Lung (tissue), 11 donors: ENCODE measurements at regions not wholly inside any gene's neighbourhood (a gene's known extent, or its start where the extent isn't known, plus 50 kb on each side); places are given as distances from the start of the nearest gene placed in this dataset.

ENCODE experiments used
- ATAC-seq: fragments of 200-7000 bp; cut with Tn5 transposase; one replicate; pipeline ENCODE4 v1.9.1; 2020; ENCODE audit warnings: moderate number of reproducible peaks; ENCODE audit not compliant: insufficient read depth, low FRiP score
- DNase-seq, 3 donors: peaks; one replicate each; pipeline ENCODE4 v3.0.0-alpha.2; 2013 to 2017
- H3K27ac ChIP-seq, 2 donors: one replicate each; pipeline ENCODE4 v1.5.1; 2013; ENCODE audit warnings: mild to moderate bottlenecking in 2 of 2, moderate library complexity in 2 of 2, control low read depth in 1 of 2, inconsistent platforms in 1 of 2, low read depth in 1 of 2, low read length in 1 of 2
- H3K27me3 ChIP-seq, 3 donors: one replicate each; pipeline ENCODE4 v1.5.1; 2013; ENCODE audit warnings: low read length in 2 of 3; ENCODE audit not compliant: control insufficient read depth in 3 of 3, insufficient read depth in 3 of 3
- H3K36me3 ChIP-seq, 4 donors: one replicate each; pipeline ENCODE4 v1.5.1; 2013; ENCODE audit warnings: low read length in 4 of 4, mild to moderate bottlenecking in 1 of 4, moderate library complexity in 1 of 4; ENCODE audit not compliant: control insufficient read depth in 4 of 4, insufficient read depth in 4 of 4
- H3K4me1 ChIP-seq, 5 donors: one replicate each; pipeline ENCODE4 v1.5.1; 2013; ENCODE audit warnings: low read length in 5 of 5, mild to moderate bottlenecking in 2 of 5, moderate library complexity in 1 of 5; ENCODE audit not compliant: control insufficient read depth in 5 of 5, insufficient read depth in 5 of 5
- H3K4me3 ChIP-seq: one replicate; pipeline ENCODE4 v1.5.1; 2013; ENCODE audit warnings: mild to moderate bottlenecking, control low read depth, moderate library complexity
- H3K9ac ChIP-seq, 2 donors: one replicate each; pipeline ENCODE4 v1.5.1; 2013; ENCODE audit warnings: low read length in 2 of 2, control low read depth in 1 of 2; ENCODE audit not compliant: insufficient read depth in 1 of 2
- H3K9me3 ChIP-seq, 4 donors: one replicate each; pipeline ENCODE4 v1.5.1; 2013; ENCODE audit warnings: low read length in 3 of 4, mild to moderate bottlenecking in 1 of 4, moderate library complexity in 1 of 4; ENCODE audit not compliant: control insufficient read depth in 4 of 4, insufficient read depth in 3 of 4
- WGBS, 2 donors: extraction: QIAGEN DNeasy Blood & Tissue Kit; methylation state at CpG; one replicate each; pipeline ENCODE4 v1.1.7; 2013; 5-methylcytosine and 5-hydroxymethylcytosine counted together
- TF ChIP-seq, protein P1 (sequence below): IDR thresholded peaks from 2 replicates; pipeline ENCODE4 v1.5.1; 2012; ENCODE audit warnings: mild to moderate bottlenecking; ENCODE audit errors: control extremely low read depth, extremely low read depth
- donor health status: control.
- donor health status: control.
- donor health status: Bipolar disorder and iron deficiency.
- donor health status: healthy.
- donor health status: DM: yes; HTN: yes; CAD: no.

DNA sequence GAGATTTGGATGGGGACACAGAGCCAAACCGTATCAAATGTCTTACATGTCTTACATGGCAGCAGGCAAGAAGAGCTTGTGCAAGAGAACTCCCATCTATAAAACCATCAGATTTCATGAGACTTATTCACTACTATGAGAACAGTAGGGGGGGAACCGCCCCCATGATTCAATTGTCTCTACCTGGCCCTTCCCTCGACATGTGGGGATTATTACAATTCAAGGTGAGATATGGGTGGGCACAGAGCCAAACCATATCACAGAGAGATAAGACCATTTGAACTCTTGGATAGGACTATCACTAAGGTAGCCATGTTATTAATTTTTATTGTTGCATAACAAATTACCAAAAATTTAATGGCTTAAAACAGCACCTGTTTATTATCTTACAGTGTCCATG, 611.7 kb downstream of the SOX6 start:
- ATAC-seq (no peak), DNase-seq (no peak)
- Histone ChIP-seq H3K27ac (no peak overlapping the region), H3K9me3 (no peaks in the 10 kb centered on the region), H3K4me3 (no peak overlapping the region), H3K27me3 (no peaks in the 10 kb centered on the region), H3K4me1 (no peaks in the 10 kb centered on the region), H3K9ac (no peak overlapping the region), H3K36me3 (no peaks in the 10 kb centered on the region)
- WGBS, 2 donors, result 89 to 97% methylated on average over 3 of the region's 3 CpGs
- TF ChIP-seq, protein P1, sequence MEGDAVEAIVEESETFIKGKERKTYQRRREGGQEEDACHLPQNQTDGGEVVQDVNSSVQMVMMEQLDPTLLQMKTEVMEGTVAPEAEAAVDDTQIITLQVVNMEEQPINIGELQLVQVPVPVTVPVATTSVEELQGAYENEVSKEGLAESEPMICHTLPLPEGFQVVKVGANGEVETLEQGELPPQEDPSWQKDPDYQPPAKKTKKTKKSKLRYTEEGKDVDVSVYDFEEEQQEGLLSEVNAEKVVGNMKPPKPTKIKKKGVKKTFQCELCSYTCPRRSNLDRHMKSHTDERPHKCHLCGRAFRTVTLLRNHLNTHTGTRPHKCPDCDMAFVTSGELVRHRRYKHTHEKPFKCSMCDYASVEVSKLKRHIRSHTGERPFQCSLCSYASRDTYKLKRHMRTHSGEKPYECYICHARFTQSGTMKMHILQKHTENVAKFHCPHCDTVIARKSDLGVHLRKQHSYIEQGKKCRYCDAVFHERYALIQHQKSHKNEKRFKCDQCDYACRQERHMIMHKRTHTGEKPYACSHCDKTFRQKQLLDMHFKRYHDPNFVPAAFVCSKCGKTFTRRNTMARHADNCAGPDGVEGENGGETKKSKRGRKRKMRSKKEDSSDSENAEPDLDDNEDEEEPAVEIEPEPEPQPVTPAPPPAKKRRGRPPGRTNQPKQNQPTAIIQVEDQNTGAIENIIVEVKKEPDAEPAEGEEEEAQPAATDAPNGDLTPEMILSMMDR, result no peak

DNA sequence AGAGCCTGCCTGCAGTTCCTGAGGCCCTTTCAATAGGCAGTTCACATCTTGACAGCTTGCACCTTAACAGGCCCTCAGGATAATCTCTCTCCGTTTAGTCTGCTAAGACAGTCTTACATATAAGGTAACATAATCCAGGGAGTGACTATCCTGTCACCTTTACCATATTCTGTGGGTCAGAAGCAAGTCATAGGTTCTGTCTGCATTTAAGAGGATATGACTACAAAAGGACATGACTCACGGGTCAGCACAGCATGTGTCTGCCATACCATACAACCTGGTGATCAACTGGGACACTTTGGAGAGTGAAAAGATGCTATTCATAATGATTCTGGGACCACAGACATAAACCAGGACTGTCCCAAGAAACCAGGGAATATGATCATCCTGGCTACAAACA, 611.1 kb downstream of the SOX6 start:
- no peaks in the 10 kb centered on the region for H3K36me3 ChIP-seq
- H3K27me3 ChIP-seq, result no peaks in the 10 kb centered on the region
- ATAC-seq (no peak), DNase-seq (no peak)
- no peak overlapping the region for H3K4me3 ChIP-seq
- H3K4me1 ChIP-seq, result no peaks in the 10 kb centered on the region
- H3K9me3 ChIP-seq, result no peaks in the 10 kb centered on the region
- 94 to 98% methylated on average over 2 of the region's 2 CpGs for WGBS, 2 donors
- H3K9ac ChIP-seq, result no peak overlapping the region
- H3K27ac ChIP-seq, result no peak overlapping the region
- TF ChIP-seq, protein P1, result no peak

DNA sequence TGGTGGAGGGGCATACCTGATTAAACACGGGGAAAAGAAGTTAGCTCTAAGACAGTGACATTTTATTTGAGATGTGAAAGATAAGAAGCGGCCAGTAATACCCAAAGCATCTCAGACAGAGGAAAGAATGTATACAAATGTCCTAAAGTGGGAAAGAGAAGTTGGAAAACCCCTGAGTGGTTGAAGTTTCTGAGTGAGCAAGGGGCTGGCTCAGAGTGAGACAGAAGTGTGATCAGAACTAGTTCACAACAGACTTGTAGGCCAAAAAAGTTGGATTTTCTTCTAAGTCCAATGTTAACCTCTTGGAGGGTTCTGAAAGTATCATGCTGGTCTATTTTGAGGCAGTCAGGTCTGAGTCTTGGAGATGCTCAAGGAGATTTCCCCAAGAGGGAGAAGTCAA, 608.7 kb downstream of the SOX6 start:
- no peak for ATAC-seq
- DNase-seq, result no peak
- Histone ChIP-seq H3K27me3 (no peaks in the 10 kb centered on the region), H3K27ac (no peak overlapping the region), H3K4me3 (no peak overlapping the region), H3K4me1 (peaks cover 0 to 4% (median 0%) of the 10 kb centered on the region in 5 donors), H3K9me3 (no peaks in the 10 kb centered on the region), H3K9ac (no peak overlapping the region), H3K36me3 (no peaks in the 10 kb centered on the region)
- TF ChIP-seq, protein P1, result no peak
- WGBS, 2 donors, result 57 to 86% methylated on average over 2 of the region's 2 CpGs

DNA sequence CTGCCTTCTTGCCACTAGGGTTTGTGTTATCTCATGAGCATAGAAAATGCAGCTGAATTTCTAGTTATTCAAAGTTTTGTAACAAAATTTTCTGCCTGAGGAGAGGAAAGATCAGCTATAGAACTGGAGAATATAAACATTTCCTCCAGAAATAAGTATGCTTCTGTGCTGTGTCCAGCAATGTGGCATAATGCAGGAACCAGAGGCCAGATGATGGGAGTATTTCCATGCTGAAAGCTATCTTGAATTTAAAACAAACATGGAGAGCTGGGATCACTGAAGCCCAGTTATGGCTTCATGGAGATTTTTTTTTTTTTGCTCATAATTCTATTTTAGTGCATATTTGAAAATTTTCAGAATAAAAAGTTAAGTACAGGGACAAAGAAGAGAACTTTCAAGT, 608.2 kb downstream of the SOX6 start:
- TF ChIP-seq, protein P1, result no peak
- H3K27ac ChIP-seq, result no peak overlapping the region

More for the DNA sequence above, 608.2 kb downstream of the SOX6 start:
- no peaks in the 10 kb centered on the region for H3K9me3 ChIP-seq
- peaks cover 0 to 4% (median 0%) of the 10 kb centered on the region in 5 donors for H3K4me1 ChIP-seq
- no peaks in the 10 kb centered on the region for H3K27me3 ChIP-seq
- H3K36me3 ChIP-seq, result no peaks in the 10 kb centered on the region
- ATAC-seq (no peak), DNase-seq (no peak)
- H3K9ac ChIP-seq, result no peak overlapping the region
- H3K4me3 ChIP-seq, result no peak overlapping the region
